Activated CD4-positive, CD25-positive, alpha-beta regulatory T cell treated with anti-CD3 and anti-CD28 coated beads, Interleukin-2, amount 50 U/mL, for 72 hours (primary cell): ENCODE measurements at regions not wholly inside any gene's neighbourhood (a gene's known extent, or its start where the extent isn't known, plus 50 kb on each side); places are given as distances from the start of the nearest gene placed in this dataset.
"Not testable (repeated sequence)": the region's sequence is repeated elsewhere in the genome, so short reads cannot be mapped to it uniquely, and the experiment has no call there.

Experiments
- DNase-seq: peaks from one replicate; pipeline ENCODE4 v3.0.0; 2021

GRCh38 chr5:8676695-8677094 lies 807.7 kb downstream of the MTRR start:
- DNase-seq, result no peak

- DNase-seq, result no peak
Observed at GRCh38 chr5:8682381-8682780, 813.4 kb downstream of the MTRR start.

- no peak for DNase-seq
Observed at GRCh38 chr5:8683496-8683895, 814.5 kb downstream of the MTRR start.

- no peak for DNase-seq
Observed at GRCh38 chr5:8685704-8686103, 816.8 kb downstream of the MTRR start.

GRCh38 chr5:8686707-8687106 lies 817.8 kb downstream of the MTRR start:
- no peak for DNase-seq

GRCh38 chr5:8689773-8690172 lies 820.8 kb downstream of the MTRR start:
- no peak for DNase-seq

- no peak for DNase-seq
Observed at GRCh38 chr5:8691221-8691620, 822.3 kb downstream of the MTRR start.

GRCh38 chr5:8693341-8693844 lies 824.4 kb downstream of the MTRR start:
- no peak for DNase-seq

- no peak for DNase-seq
Observed at GRCh38 chr5:8694545-8694944, 825.6 kb downstream of the MTRR start.

- DNase-seq, result no peak
Observed at GRCh38 chr5:8695902-8696845, 827.2 kb downstream of the MTRR start.

- no peak for DNase-seq
Observed at GRCh38 chr5:8700222-8700621, 831.3 kb downstream of the MTRR start.

- no peak for DNase-seq
Observed at GRCh38 chr5:8700671-8701070, 831.7 kb downstream of the MTRR start.

GRCh38 chr5:8701251-8701650 lies 832.3 kb downstream of the MTRR start:
- no peak for DNase-seq

GRCh38 chr5:8710426-8710930 lies 835.4 kb downstream of the SEMA5A start:
- DNase-seq, result no peak

- DNase-seq, result no peak
Observed at GRCh38 chr5:8714198-8714597, 831.7 kb downstream of the SEMA5A start.

GRCh38 chr5:8714861-8715260 lies 831.0 kb downstream of the SEMA5A start:
- DNase-seq, result no peak

- DNase-seq, result no peak
Observed at GRCh38 chr5:8719796-8720195, 826.1 kb downstream of the SEMA5A start.

GRCh38 chr5:8720506-8720905 lies 825.4 kb downstream of the SEMA5A start:
- DNase-seq, result no peak

GRCh38 chr5:8721536-8721935 lies 824.3 kb downstream of the SEMA5A start:
- no peak for DNase-seq

GRCh38 chr5:8726383-8727036 lies 819.4 kb downstream of the SEMA5A start:
- no peak for DNase-seq

GRCh38 chr5:8727396-8727795 lies 818.5 kb downstream of the SEMA5A start:
- DNase-seq, result no peak

GRCh38 chr5:8729437-8729836 lies 816.4 kb downstream of the SEMA5A start:
- DNase-seq, result no peak

GRCh38 chr5:8730194-8730593 lies 815.7 kb downstream of the SEMA5A start:
- DNase-seq, result no peak

- DNase-seq, result not testable (repeated sequence)
Observed at GRCh38 chr5:8731110-8731509, 814.8 kb downstream of the SEMA5A start.
